Osteocyte (in vitro differentiated cells): ENCODE measurements at regions not wholly inside any gene's neighbourhood (a gene's known extent, or its start where the extent isn't known, plus 50 kb on each side); places are given as distances from the start of the nearest gene placed in this dataset.

Experiments
- DNase-seq: peaks from one replicate; pipeline ENCODE4 v3.0.0; 2021; ENCODE audit warnings: mixed read lengths; ENCODE audit not compliant: unreplicated experiment; ENCODE audit errors: extremely low spot score
- H3K27ac Mint-ChIP-seq: one replicate; pipeline ENCODE4 v1.8.0; 2021; ENCODE audit warnings: mild to moderate bottlenecking, mixed read lengths; ENCODE audit not compliant: unreplicated experiment
- H3K27me3 Mint-ChIP-seq: one replicate; pipeline ENCODE4 v1.8.0; 2021; ENCODE audit warnings: mixed read lengths; ENCODE audit not compliant: unreplicated experiment
- H3K36me3 Mint-ChIP-seq: one replicate; pipeline ENCODE4 v1.8.0; 2021; ENCODE audit warnings: mixed read lengths; ENCODE audit not compliant: unreplicated experiment
- H3K4me1 Mint-ChIP-seq: one replicate; pipeline ENCODE4 v1.8.0; 2021; ENCODE audit warnings: mixed read lengths; ENCODE audit not compliant: unreplicated experiment
- H3K4me3 Mint-ChIP-seq: one replicate; pipeline ENCODE4 v1.8.0; 2021; ENCODE audit warnings: mild to moderate bottlenecking, moderate library complexity, mixed read lengths; ENCODE audit not compliant: unreplicated experiment
- H3K9me3 Mint-ChIP-seq: one replicate; pipeline ENCODE4 v1.8.0; 2021; ENCODE audit warnings: mixed read lengths; ENCODE audit not compliant: unreplicated experiment
- TF ChIP-seq, protein P1 (sequence below): fragments of 200-600 bp; sonication (generic); IDR thresholded peaks from 2 replicates; pipeline ENCODE4 v1.5.0; 2021; ENCODE audit warnings: antibody characterized with exemption, mild to moderate bottlenecking, moderate library complexity

DNA sequence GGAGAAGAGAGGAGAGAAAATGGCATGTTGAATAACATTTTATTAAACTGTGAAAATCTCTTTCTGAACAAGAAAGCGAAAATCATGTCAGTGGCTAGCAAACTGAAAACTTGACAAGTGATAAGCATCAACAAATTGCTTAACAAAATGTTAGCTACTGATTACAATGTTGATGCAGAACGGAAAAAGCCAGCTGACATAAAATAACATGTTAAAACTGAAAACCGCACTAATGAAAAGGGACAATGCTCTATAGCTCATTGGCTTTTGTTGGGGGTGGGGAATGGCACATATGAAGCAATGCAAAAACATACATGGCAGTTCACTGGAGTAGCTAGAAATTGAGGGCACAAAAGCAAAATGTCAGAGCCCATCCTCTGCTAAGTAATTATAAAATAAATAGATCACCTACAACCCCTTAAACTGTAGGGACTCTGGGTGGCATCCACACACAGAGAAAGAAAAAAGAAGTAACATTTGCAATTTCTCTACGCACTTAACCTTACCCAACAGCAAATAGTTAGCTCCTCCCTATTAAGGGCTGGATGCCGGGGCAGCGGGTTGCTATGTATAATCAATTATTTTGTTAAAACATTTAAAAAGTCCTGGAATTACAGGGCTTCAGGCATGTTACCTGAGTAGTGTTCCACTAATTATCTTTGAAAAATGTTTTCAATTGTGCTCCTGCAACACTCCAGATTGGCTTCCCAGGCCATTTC, 129.2 kb upstream of the USP15 start:
- Mint-ChIP-seq H3K27me3 (peaks cover 24% of the 10 kb centered on the region), H3K9me3 (no peaks in the 10 kb centered on the region), H3K4me1 (no peaks in the 10 kb centered on the region), H3K4me3 (no peak overlapping the region), H3K27ac (no peak overlapping the region), H3K36me3 (no peaks in the 10 kb centered on the region)
- TF ChIP-seq, protein P1, sequence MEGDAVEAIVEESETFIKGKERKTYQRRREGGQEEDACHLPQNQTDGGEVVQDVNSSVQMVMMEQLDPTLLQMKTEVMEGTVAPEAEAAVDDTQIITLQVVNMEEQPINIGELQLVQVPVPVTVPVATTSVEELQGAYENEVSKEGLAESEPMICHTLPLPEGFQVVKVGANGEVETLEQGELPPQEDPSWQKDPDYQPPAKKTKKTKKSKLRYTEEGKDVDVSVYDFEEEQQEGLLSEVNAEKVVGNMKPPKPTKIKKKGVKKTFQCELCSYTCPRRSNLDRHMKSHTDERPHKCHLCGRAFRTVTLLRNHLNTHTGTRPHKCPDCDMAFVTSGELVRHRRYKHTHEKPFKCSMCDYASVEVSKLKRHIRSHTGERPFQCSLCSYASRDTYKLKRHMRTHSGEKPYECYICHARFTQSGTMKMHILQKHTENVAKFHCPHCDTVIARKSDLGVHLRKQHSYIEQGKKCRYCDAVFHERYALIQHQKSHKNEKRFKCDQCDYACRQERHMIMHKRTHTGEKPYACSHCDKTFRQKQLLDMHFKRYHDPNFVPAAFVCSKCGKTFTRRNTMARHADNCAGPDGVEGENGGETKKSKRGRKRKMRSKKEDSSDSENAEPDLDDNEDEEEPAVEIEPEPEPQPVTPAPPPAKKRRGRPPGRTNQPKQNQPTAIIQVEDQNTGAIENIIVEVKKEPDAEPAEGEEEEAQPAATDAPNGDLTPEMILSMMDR: no peak
- DNase-seq: no peak

DNA sequence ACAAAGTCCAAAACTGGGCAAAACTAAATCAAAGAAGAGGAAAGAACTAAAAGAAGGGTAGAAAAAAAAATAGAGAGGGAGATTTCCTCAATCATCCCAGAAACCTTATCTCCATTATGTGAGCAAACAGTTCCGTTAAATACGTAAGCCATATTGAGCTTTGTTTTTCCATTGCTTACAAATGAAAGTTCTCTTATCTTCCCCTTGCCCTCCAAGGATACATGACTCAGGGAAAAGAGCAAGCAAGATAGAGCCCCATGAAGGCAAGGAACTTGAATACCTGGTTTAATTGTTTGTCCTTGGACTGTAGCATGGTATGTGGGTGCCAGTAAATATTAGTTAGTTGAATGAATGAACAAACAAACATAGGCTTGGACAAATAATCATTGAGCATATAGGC, 126.8 kb upstream of the USP15 start:
- no peaks in the 10 kb centered on the region for H3K9me3 Mint-ChIP-seq
- no peak overlapping the region for H3K4me3 Mint-ChIP-seq
- H3K36me3 Mint-ChIP-seq: no peaks in the 10 kb centered on the region
- TF ChIP-seq, protein P1: no peak
- no peak for DNase-seq
- H3K4me1 Mint-ChIP-seq: no peaks in the 10 kb centered on the region
- peaks cover 19% of the 10 kb centered on the region for H3K27me3 Mint-ChIP-seq
- H3K27ac Mint-ChIP-seq: no peak overlapping the region

DNA sequence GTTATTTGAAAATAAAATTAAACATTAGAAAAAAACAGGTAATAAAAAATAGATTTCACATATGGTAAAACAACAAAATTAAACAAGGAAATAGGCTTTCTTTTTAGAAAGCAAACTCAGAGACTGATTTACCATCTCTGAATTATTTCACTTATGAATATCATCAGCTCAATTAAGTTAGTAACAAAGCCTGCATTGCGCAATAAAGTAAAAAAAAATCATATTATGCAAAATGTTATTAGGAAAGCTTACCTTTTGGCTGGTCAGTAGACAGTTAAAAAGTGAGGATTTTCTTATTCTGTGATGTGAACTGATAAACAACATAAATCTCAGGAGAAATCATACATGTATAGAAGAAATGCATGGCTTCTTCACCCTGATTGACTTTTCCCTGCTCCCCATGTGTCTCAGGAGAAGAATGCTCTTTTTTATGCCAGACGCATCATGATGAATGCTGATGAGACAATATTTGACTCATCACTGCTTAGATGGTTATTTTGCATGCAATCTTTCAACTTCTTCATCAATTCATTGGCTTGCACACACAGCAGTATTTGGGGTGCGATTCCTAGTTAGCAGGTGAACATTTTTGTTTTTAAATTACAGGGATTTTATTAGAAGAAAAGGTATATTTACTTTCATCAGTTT, 124.5 kb upstream of the USP15 start:
- TF ChIP-seq, protein P1: no peak
- DNase-seq: no peak
- Mint-ChIP-seq H3K4me3 (no peak overlapping the region), H3K9me3 (no peaks in the 10 kb centered on the region), H3K27ac (no peak overlapping the region), H3K36me3 (no peaks in the 10 kb centered on the region), H3K4me1 (no peaks in the 10 kb centered on the region), H3K27me3 (peaks cover 16% of the 10 kb centered on the region)

DNA sequence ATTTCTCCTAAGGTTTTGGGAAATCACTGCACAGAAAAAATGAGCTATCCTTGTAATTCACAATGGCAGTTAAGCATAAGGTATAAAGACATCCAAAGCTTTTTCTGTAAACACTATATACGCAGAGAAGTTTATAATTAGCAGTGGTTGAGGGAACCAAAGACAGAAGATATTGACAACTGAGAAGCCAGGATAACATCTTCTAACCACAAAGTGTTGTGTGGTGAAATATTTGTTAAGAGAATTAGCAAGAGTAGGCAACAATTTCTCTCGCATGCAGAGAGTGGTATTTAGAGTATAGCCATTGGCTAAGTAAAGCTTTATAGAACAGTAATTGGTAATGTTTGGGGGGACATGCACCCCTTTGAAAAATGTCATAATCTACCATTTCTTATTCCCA, 123.7 kb upstream of the USP15 start:
- H3K4me3 Mint-ChIP-seq: no peak overlapping the region
- DNase-seq: no peak
- no peaks in the 10 kb centered on the region for H3K36me3 Mint-ChIP-seq
- H3K9me3 Mint-ChIP-seq: no peaks in the 10 kb centered on the region
- TF ChIP-seq, protein P1: no peak
- no peak overlapping the region for H3K27ac Mint-ChIP-seq
- no peaks in the 10 kb centered on the region for H3K4me1 Mint-ChIP-seq
- H3K27me3 Mint-ChIP-seq: peaks cover 10% of the 10 kb centered on the region

- Mint-ChIP-seq H3K4me1 (no peaks in the 10 kb centered on the region), H3K27me3 (peaks cover 2% of the 10 kb centered on the region), H3K36me3 (no peaks in the 10 kb centered on the region), H3K9me3 (no peaks in the 10 kb centered on the region), H3K27ac (no peak overlapping the region), H3K4me3 (no peak overlapping the region)
- TF ChIP-seq, protein P1: no peak
- no peak for DNase-seq
Observed at GRCh38 chr12:62138527-62138926, 121.7 kb upstream of the USP15 start.
